Lower leg skin (tissue), 4 donors: ENCODE measurements at regions not wholly inside any gene's neighbourhood (a gene's known extent, or its start where the extent isn't known, plus 50 kb on each side); places are given as distances from the start of the nearest gene placed in this dataset.

Source experiments
- DNase-seq, 2 donors: peaks; one replicate each; pipeline ENCODE4 v3.0.0-alpha.2; 2019; ENCODE audit warnings: low spot score in 2 of 2
- H3K4me3 ChIP-seq: fragments of 200-600 bp; sonication (generic); 2 replicates; pipeline ENCODE4 v1.5.1; 2017; ENCODE audit warnings: mild to moderate bottlenecking, low read depth; ENCODE audit not compliant: poor library complexity, severe bottlenecking
- POLR2A ChIP-seq, 2 donors: fragments of 450-650 bp; IDR thresholded peaks; one replicate each; pipeline ENCODE4 v1.6.1; 2016 to 2017; ENCODE audit warnings: antibody characterized with exemption in 2 of 2, mild to moderate bottlenecking in 1 of 2, moderate library complexity in 1 of 2
- whole genome bisulfite sequencing, 2 donors: methylation state at CpG; one replicate each; pipeline ENCODE4 v1.1.5; 2018; 5-methylcytosine and 5-hydroxymethylcytosine counted together
- intact Hi-C: fragments of 100-400 bp; cut with DNase I; formaldehyde crosslinking; loops from one replicate; pipeline ENCODE4 v1.15.0; 2023; ENCODE audit warnings: low total_unique reads
- TF ChIP-seq, protein P1 (sequence below), 3 donors: fragments of 450-650 bp; IDR thresholded peaks; one replicate each; pipeline ENCODE4 v1.5.1; 2016; ENCODE audit warnings: antibody characterized with exemption in 3 of 3, mild to moderate bottlenecking in 3 of 3, moderate library complexity in 2 of 3

DNA sequence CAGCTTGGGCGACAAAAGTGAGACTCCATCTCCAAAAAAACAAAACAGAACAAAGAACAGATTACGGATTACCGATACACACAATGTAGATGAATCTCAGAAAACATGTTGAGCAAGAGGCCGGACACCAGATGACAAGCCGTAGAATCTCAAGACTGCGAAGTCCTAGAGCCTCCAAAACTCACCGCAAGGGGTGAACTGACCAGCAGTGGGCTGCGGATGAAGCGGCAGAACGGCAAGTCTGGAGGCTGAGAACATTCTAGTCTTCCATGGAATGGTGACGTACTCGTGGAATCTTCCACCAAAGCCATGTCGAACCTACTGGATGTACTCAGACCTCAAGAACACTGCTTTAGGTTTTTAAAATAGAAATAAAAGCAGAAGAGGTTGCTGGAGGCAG is 198.8 kb downstream of the NDUFA10 start:
- peak in 1 of 2 donors; percentile 49 for DNase-seq
- TF ChIP-seq, protein P1, sequence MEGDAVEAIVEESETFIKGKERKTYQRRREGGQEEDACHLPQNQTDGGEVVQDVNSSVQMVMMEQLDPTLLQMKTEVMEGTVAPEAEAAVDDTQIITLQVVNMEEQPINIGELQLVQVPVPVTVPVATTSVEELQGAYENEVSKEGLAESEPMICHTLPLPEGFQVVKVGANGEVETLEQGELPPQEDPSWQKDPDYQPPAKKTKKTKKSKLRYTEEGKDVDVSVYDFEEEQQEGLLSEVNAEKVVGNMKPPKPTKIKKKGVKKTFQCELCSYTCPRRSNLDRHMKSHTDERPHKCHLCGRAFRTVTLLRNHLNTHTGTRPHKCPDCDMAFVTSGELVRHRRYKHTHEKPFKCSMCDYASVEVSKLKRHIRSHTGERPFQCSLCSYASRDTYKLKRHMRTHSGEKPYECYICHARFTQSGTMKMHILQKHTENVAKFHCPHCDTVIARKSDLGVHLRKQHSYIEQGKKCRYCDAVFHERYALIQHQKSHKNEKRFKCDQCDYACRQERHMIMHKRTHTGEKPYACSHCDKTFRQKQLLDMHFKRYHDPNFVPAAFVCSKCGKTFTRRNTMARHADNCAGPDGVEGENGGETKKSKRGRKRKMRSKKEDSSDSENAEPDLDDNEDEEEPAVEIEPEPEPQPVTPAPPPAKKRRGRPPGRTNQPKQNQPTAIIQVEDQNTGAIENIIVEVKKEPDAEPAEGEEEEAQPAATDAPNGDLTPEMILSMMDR (IDR thresholded peaks at IDR 0.05): no peak
- no peak for TF ChIP-seq POLR2A (IDR thresholded peaks at IDR 0.05)
- no peak overlapping the region for H3K4me3 ChIP-seq
- intact Hi-C loops: no loop called here
- 95% methylated on average over 13 of the region's 13 CpGs for WGBS, 2 donors

- intact Hi-C loops: no loop called here
- TF ChIP-seq, protein P1 (IDR thresholded peaks at IDR 0.05): no peak
- TF ChIP-seq POLR2A (IDR thresholded peaks at IDR 0.05): no peak
- WGBS, 2 donors: 70 to 76% methylated on average over 5 of the region's 5 CpGs
- peak in 1 of 2 donors; percentile 9 for DNase-seq
- no peak overlapping the region for H3K4me3 ChIP-seq
Measured at GRCh38 chr2:239825705-239825979, 199.5 kb downstream of the NDUFA10 start.

- peak in 1 of 2 donors; percentile 63 for DNase-seq
- intact Hi-C loops: no loop called here
- H3K4me3 ChIP-seq: no peak overlapping the region
- 91 to 92% methylated on average over 17 of the region's 17 CpGs for WGBS, 2 donors
- TF ChIP-seq, protein P1 (IDR thresholded peaks at IDR 0.05): no peak
- TF ChIP-seq POLR2A (IDR thresholded peaks at IDR 0.05): no peak
Measured at GRCh38 chr2:239824866-239825704, 200.1 kb downstream of the NDUFA10 start.

- peak; percentile 13 to 50 for DNase-seq
- 57% methylated on average over 11 of the region's 11 CpGs for WGBS, 2 donors
- no peak for TF ChIP-seq POLR2A (IDR thresholded peaks at IDR 0.05)
- TF ChIP-seq, protein P1 (IDR thresholded peaks at IDR 0.05): no peak
- no peak overlapping the region for H3K4me3 ChIP-seq
- intact Hi-C loops: no loop called here
Measured at GRCh38 chr2:239824046-239824694, 201.0 kb downstream of the NDUFA10 start.

GRCh38 chr2:239822146-239822831 is 202.9 kb downstream of the NDUFA10 start:
- TF ChIP-seq, protein P1 (IDR thresholded peaks at IDR 0.05): no peak
- intact Hi-C loops: no loop called here
- DNase-seq: peak in 1 of 2 donors; percentile 70
- H3K4me3 ChIP-seq: no peak overlapping the region
- WGBS, 2 donors: 78% methylated on average over 16 of the region's 16 CpGs
